SK-N-SH (cell line): ENCODE measurements at regions not wholly inside any gene's neighbourhood (a gene's known extent, or its start where the extent isn't known, plus 50 kb on each side); places are given as distances from the start of the nearest gene placed in this dataset.

ENCODE experiments used
- CTCF ChIA-PET: fragments of 300-600, 350-600 bp; formaldehyde crosslinking; extraction: SDS; loops from one replicate; lab custom pipeline; 2021; lab: Yijun Ruan, JAX
- POLR2A ChIA-PET: fragments of 350-600 bp; sonication (Branson Sonifier 250); formaldehyde crosslinking; extraction: SDS; loops from one replicate; lab custom pipeline; 2020; ENCODE audit warnings: antibody characterized with exemption, inconsistent platforms; lab: Yijun Ruan, JAX
- DNase-seq: peaks from one replicate; pipeline ENCODE4 v3.0.0; 2012
- H2AFZ ChIP-seq: fragments of 200-600 bp; sonication (generic); 2 replicates; pipeline ENCODE4 v1.8.1; 2016; ENCODE audit warnings: antibody characterized with exemption, mild to moderate bottlenecking, low read depth
- H3F3A ChIP-seq: fragments of 200-600 bp; sonication (generic); replicated peaks from 2 replicates; pipeline ENCODE3; 2016; ENCODE audit warnings: antibody characterized with exemption, mild to moderate bottlenecking; ENCODE audit not compliant: insufficient read depth
- H3K27ac ChIP-seq, 2 experiments: fragments of 200-500 bp in 1 of 2; fragments of 200-600 bp in 1 of 2; sonication (Bioruptor generic) in 1 of 2; sonication (generic), shearing (Covaris generic) in 1 of 2; 2 replicates each; pipeline versions ENCODE4 v1.5.1 to v1.6.1; 2014 to 2016; ENCODE audit warnings: low read depth in 2 of 2, inconsistent platforms in 1 of 2, low read length in 1 of 2, mild to moderate bottlenecking in 1 of 2, mixed read lengths in 1 of 2
- H3K27me3 ChIP-seq: fragments of 200-600 bp; sonication (generic), shearing (Covaris generic); 2 replicates; pipeline ENCODE4 v1.6.1; 2016; ENCODE audit warnings: mixed run types; ENCODE audit not compliant: insufficient read depth
- H3K36me3 ChIP-seq, 2 experiments: fragments of 200-500 bp in 1 of 2; fragments of 200-600 bp in 1 of 2; sonication (Bioruptor generic) in 1 of 2; sonication (generic) in 1 of 2; replicated peaks in 1 of 2; 2 replicates each; pipeline versions ENCODE3 to v1.5.1; 2014 to 2016; ENCODE audit warnings: low read length in 1 of 2, mild to moderate bottlenecking in 1 of 2; ENCODE audit not compliant: insufficient read depth in 2 of 2, control insufficient read depth in 1 of 2
- H3K4me1 ChIP-seq, 2 experiments: fragments of 200-500 bp in 1 of 2; fragments of 200-600 bp in 1 of 2; sonication (Bioruptor generic) in 1 of 2; sonication (generic), shearing (Covaris generic) in 1 of 2; 2 replicates each; pipeline versions ENCODE4 v1.5.1 to v1.6.1; 2014 to 2016; ENCODE audit warnings: low read depth in 1 of 2, low read length in 1 of 2, mixed run types in 1 of 2; ENCODE audit not compliant: insufficient read depth in 2 of 2, control insufficient read depth in 1 of 2
- H3K4me2 ChIP-seq: fragments of 200-600 bp; sonication (generic), shearing (Covaris generic); 2 replicates; pipeline ENCODE4 v1.6.1; 2017; ENCODE audit warnings: mixed run types
- H3K4me3 ChIP-seq, 2 experiments: fragments of 200-500 bp in 1 of 2; fragments of 200-600 bp in 1 of 2; sonication (Bioruptor generic) in 1 of 2; sonication (generic), shearing (Covaris generic) in 1 of 2; 2 replicates each; pipeline versions ENCODE4 v1.5.1 to v1.8.1; 2014 to 2016; ENCODE audit warnings: low read depth in 2 of 2, inconsistent platforms in 1 of 2, low read length in 1 of 2, mild to moderate bottlenecking in 1 of 2, mixed read lengths in 1 of 2, moderate library complexity in 1 of 2
- H3K79me2 ChIP-seq: fragments of 200-600 bp; sonication (generic); 2 replicates; pipeline ENCODE4 v1.8.1; 2017; ENCODE audit warnings: mild to moderate bottlenecking; ENCODE audit not compliant: insufficient read depth
- H3K9ac ChIP-seq: fragments of 200-600 bp; sonication (generic); 2 replicates; pipeline ENCODE4 v1.6.1; 2017; ENCODE audit warnings: mixed run types
- H3K9me2 ChIP-seq: fragments of 200-600 bp; sonication (generic); 2 replicates; pipeline ENCODE4 v1.6.1; 2017; ENCODE audit warnings: mixed run types
- H3K9me3 ChIP-seq: fragments of 200-600 bp; sonication (generic); 2 replicates; pipeline ENCODE4 v1.6.1; 2017; ENCODE audit warnings: mixed run types, mild to moderate bottlenecking, moderate library complexity
- H4K20me1 ChIP-seq: fragments of 200-600 bp; sonication (generic); 2 replicates; pipeline ENCODE4 v1.6.1; 2017; ENCODE audit warnings: mild to moderate bottlenecking, mixed run types; ENCODE audit not compliant: insufficient read depth
- EP300 ChIP-seq, 2 experiments: IDR thresholded peaks; 2 replicates each; pipeline versions ENCODE4 v1.4.0 to v1.6.1; 2012; ENCODE audit warnings: borderline replicate concordance in 1 of 2, low read depth in 1 of 2, low read length in 1 of 2
- EZH2phosphoT487 ChIP-seq: fragments of 200-600 bp; sonication (generic); IDR thresholded peaks from 2 replicates; pipeline ENCODE4 v1.6.1; 2017; ENCODE audit warnings: low read depth, mixed run types, mild to moderate bottlenecking, antibody characterized with exemption, moderate library complexity, borderline replicate concordance
- FOSL2 ChIP-seq: IDR thresholded peaks from 2 replicates; pipeline ENCODE4 v1.4.0; 2012; ENCODE audit warnings: low read depth, mild to moderate bottlenecking, moderate library complexity, borderline replicate concordance
- FOXJ3 ChIP-seq: sonication (generic); formaldehyde crosslinking; IDR thresholded peaks from 2 replicates; pipeline ENCODE4 v1.5.1; 2020; ENCODE audit warnings: mild to moderate bottlenecking, missing genetic modification reagents
- FOXM1 ChIP-seq: IDR thresholded peaks from 2 replicates; pipeline ENCODE4 v1.4.0; 2012; ENCODE audit warnings: low read depth, mild to moderate bottlenecking
- GABPA ChIP-seq: IDR thresholded peaks from 2 replicates; pipeline ENCODE4 v1.4.0; 2012; ENCODE audit warnings: low read depth, mild to moderate bottlenecking
- MXI1 ChIP-seq: IDR thresholded peaks from 2 replicates; pipeline ENCODE4 v1.6.1; 2012; ENCODE audit warnings: mild to moderate bottlenecking, low read depth, low read length, improper control_type of control experiment
- NFIC ChIP-seq: IDR thresholded peaks from 2 replicates; pipeline ENCODE4 v1.4.0; 2012; ENCODE audit warnings: borderline replicate concordance
- NRF1 ChIP-seq: IDR thresholded peaks from 2 replicates; pipeline ENCODE4 v1.6.1; 2012; ENCODE audit warnings: low read depth, mild to moderate bottlenecking, low read length
- POLR2AphosphoS5 ChIP-seq: IDR thresholded peaks from 2 replicates; pipeline ENCODE4 v1.6.1; 2012; ENCODE audit warnings: low read depth, low read length
- RCOR1 ChIP-seq: fragments of 150-350 bp; IDR thresholded peaks from 2 replicates; pipeline ENCODE4 v1.6.1; 2017; ENCODE audit warnings: antibody characterized with exemption, low read length
- RFX5 ChIP-seq: IDR thresholded peaks from 2 replicates; pipeline ENCODE4 v1.6.1; 2012; ENCODE audit warnings: mild to moderate bottlenecking, improper control_type of control experiment, low read length
- SIN3A ChIP-seq: IDR thresholded peaks from 2 replicates; pipeline ENCODE4 v1.6.1; 2012; ENCODE audit warnings: low read depth, mild to moderate bottlenecking, low read length, moderate library complexity, borderline replicate concordance
- WGBS: methylation state at CpG from one replicate; pipeline ENCODE4 v1.1.6; 2017; ENCODE audit warnings: low lambda C conversion rate; 5-methylcytosine and 5-hydroxymethylcytosine counted together
- TF ChIP-seq, protein P1 (sequence below): fragments of 200-600 bp; sonication (generic); IDR thresholded peaks from 2 replicates; pipeline ENCODE4 v1.6.1; 2017; ENCODE audit warnings: antibody characterized with exemption, mild to moderate bottlenecking, moderate library complexity
- TF ChIP-seq, protein P2 (sequence below): IDR thresholded peaks from 2 replicates; pipeline ENCODE4 v1.4.0; 2012; ENCODE audit warnings: low read depth, borderline replicate concordance

DNA sequence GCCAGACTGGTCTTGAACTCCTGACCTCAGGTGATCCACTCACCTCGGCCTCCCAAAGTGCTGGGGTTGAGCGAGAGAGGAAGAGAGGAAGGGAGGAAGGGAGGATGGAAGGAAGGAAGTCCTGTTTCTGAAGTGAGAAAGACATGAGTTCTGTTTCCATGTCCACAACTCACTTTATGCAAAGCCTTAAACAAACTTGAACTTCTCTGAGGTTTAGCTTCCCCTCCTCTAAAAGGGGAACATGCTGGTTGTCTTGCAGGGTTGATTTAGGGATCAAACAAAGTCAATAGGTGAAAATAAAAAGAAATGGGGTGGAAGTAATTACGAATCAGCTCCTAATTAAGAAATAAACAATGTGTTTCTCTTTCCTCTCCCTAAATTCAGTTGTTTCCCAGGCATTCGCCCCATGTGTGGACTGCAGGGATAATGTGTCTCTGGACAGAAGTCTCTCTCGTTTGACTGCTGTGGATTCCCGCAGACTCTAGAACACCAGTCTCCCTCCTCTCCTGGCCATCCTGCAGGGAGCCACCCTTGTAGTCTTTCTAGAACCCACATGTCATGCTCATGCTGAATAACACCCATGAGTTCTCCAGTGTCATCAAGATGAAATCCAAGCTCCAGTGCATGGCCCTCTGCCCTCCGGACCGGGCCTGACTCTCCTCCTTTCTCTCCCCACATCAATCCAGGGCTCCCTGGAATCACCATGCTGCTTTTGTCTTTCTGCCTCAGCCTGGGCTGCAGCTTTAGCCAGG is 229.3 kb upstream of the TRIB2 start:
- H3K4me3 ChIP-seq = no peak overlapping the region
- no peak for DNase-seq
- no peak overlapping the region for H2AFZ ChIP-seq
- ChIA-PET POLR2A (no interaction called here), CTCF (no interaction called here)
- H3K79me2 ChIP-seq = no peaks in the 10 kb centered on the region
- H3K9ac ChIP-seq = no peak overlapping the region
- no peak overlapping the region for H3K4me2 ChIP-seq
- 83% methylated on average over 8 of the region's 8 CpGs for WGBS
- H3K27me3 ChIP-seq = no peaks in the 10 kb centered on the region
- H3K9me2 ChIP-seq = no peaks in the 10 kb centered on the region
- peaks cover 4 to 15% of the 10 kb centered on the region in 2 experiments; a peak in 2 of 4 replicates for H3K4me1 ChIP-seq
- H3K36me3 ChIP-seq = no peaks in the 10 kb centered on the region
- TF ChIP-seq FOXJ3 (CRISPR knock-in tag) = no peak
- no peak for TF ChIP-seq GABPA
- no peak for TF ChIP-seq NRF1
- TF ChIP-seq EP300 (IDR thresholded peaks at IDR 0.05; ENCODE audit: borderline replicate concordance in 1 of 2, low read depth in 1 of 2, low read length in 1 of 2) = no peak
- no peak for TF ChIP-seq MXI1
- TF ChIP-seq FOXM1 = no peak
- TF ChIP-seq POLR2AphosphoS5 = no peak
- TF ChIP-seq, protein P1, sequence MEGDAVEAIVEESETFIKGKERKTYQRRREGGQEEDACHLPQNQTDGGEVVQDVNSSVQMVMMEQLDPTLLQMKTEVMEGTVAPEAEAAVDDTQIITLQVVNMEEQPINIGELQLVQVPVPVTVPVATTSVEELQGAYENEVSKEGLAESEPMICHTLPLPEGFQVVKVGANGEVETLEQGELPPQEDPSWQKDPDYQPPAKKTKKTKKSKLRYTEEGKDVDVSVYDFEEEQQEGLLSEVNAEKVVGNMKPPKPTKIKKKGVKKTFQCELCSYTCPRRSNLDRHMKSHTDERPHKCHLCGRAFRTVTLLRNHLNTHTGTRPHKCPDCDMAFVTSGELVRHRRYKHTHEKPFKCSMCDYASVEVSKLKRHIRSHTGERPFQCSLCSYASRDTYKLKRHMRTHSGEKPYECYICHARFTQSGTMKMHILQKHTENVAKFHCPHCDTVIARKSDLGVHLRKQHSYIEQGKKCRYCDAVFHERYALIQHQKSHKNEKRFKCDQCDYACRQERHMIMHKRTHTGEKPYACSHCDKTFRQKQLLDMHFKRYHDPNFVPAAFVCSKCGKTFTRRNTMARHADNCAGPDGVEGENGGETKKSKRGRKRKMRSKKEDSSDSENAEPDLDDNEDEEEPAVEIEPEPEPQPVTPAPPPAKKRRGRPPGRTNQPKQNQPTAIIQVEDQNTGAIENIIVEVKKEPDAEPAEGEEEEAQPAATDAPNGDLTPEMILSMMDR = no peak
- TF ChIP-seq RFX5 = no peak
- TF ChIP-seq FOSL2 = no peak
- TF ChIP-seq, protein P2, sequence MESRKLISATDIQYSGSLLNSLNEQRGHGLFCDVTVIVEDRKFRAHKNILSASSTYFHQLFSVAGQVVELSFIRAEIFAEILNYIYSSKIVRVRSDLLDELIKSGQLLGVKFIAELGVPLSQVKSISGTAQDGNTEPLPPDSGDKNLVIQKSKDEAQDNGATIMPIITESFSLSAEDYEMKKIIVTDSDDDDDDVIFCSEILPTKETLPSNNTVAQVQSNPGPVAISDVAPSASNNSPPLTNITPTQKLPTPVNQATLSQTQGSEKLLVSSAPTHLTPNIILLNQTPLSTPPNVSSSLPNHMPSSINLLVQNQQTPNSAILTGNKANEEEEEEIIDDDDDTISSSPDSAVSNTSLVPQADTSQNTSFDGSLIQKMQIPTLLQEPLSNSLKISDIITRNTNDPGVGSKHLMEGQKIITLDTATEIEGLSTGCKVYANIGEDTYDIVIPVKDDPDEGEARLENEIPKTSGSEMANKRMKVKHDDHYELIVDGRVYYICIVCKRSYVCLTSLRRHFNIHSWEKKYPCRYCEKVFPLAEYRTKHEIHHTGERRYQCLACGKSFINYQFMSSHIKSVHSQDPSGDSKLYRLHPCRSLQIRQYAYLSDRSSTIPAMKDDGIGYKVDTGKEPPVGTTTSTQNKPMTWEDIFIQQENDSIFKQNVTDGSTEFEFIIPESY = no peak
- TF ChIP-seq NFIC = no peak
- no peak for TF ChIP-seq RCOR1
- no peak for TF ChIP-seq EZH2phosphoT487
- no peak for TF ChIP-seq SIN3A
- no peaks in the 10 kb centered on the region for H4K20me1 ChIP-seq
- no peaks in the 10 kb centered on the region for H3K9me3 ChIP-seq
- H3F3A ChIP-seq = peaks cover 3% of the 10 kb centered on the region
- H3K27ac ChIP-seq = no peak overlapping the region
